Naive thymus-derived CD8-positive, alpha-beta T cell (primary cell): ENCODE measurements at regions not wholly inside any gene's neighbourhood (a gene's known extent, or its start where the extent isn't known, plus 50 kb on each side); places are given as distances from the start of the nearest gene placed in this dataset.

Experiments
- ATAC-seq, 2 donors: fragments of 150-1000 bp; cut with Tn5 transposase in 1 of 2; sonication (Bioruptor Pico), chemical (Tn5 transposase) in 1 of 2; 1 replicate in 1 of 2; 2 replicates in 1 of 2; pipeline ENCODE4 v1.10.0; 2021; ENCODE audit warnings: mild to moderate bottlenecking in 2 of 2, moderate library complexity in 2 of 2
- POLR2A ChIA-PET: fragments of 350-600 bp; sonication (Branson Sonifier 250); formaldehyde crosslinking; loops from one replicate; lab custom pipeline; 2021; ENCODE audit warnings: antibody characterized with exemption; lab: Charles Lee
- DNase-seq, 10 donors: peaks; one replicate each; pipeline versions ENCODE4 v3.0.0 to v3.0.0-alpha.2; 2020 to 2022
- H3K27ac Mint-ChIP-seq, 10 donors: one replicate each; pipeline ENCODE4 v1.8.0; 2020 to 2022; ENCODE audit warnings: mild to moderate bottlenecking in 10 of 10, mixed read lengths in 10 of 10, moderate library complexity in 4 of 10, inconsistent platforms in 1 of 10
- H3K27me3 Mint-ChIP-seq, 5 donors: one replicate each; pipeline ENCODE4 v1.8.0; 2021 to 2022; ENCODE audit warnings: mixed read lengths in 5 of 5
- H3K36me3 Mint-ChIP-seq, 3 donors: one replicate each; pipeline ENCODE4 v1.8.0; 2020 to 2022; ENCODE audit warnings: mixed read lengths in 3 of 3, mild to moderate bottlenecking in 2 of 3, inconsistent platforms in 1 of 3
- H3K4me1 Mint-ChIP-seq, 4 donors: one replicate each; pipeline ENCODE4 v1.8.0; 2021 to 2022; ENCODE audit warnings: mixed read lengths in 4 of 4
- H3K4me3 Mint-ChIP-seq, 10 donors: one replicate each; pipeline ENCODE4 v1.8.0; 2020 to 2022; ENCODE audit warnings: mild to moderate bottlenecking in 10 of 10, mixed read lengths in 10 of 10, moderate library complexity in 6 of 10, inconsistent platforms in 1 of 10
- H3K9me3 Mint-ChIP-seq, 9 donors: one replicate each; pipeline ENCODE4 v1.8.0; 2020 to 2022; ENCODE audit warnings: mixed read lengths in 9 of 9, mild to moderate bottlenecking in 3 of 9, inconsistent platforms in 1 of 9, moderate library complexity in 1 of 9

GRCh38 chr1:221336126-221336525, 405.8 kb downstream of the DUSP10 start:
- no peaks in the 10 kb centered on the region for H3K4me1 Mint-ChIP-seq
- no peak overlapping the region for H3K27ac Mint-ChIP-seq
- DNase-seq = no peak
- ATAC-seq = no peak
- peaks cover 12 to 62% (median 17%) of the 10 kb centered on the region in 5 donors for H3K27me3 Mint-ChIP-seq
- H3K9me3 Mint-ChIP-seq = peaks cover 0 to 28% (median 12%) of the 10 kb centered on the region in 9 donors
- peaks cover 0 to 9% (median 0%) of the 10 kb centered on the region in 3 donors for H3K36me3 Mint-ChIP-seq
- POLR2A ChIA-PET = no interaction called here
- H3K4me3 Mint-ChIP-seq = peak overlapping the region in 1 of 10 donors; percentile 25

GRCh38 chr1:221337106-221337505, 404.8 kb downstream of the DUSP10 start:
- peaks cover 0 to 3% (median 0%) of the 10 kb centered on the region in 3 donors for H3K36me3 Mint-ChIP-seq
- peaks cover 12 to 63% (median 17%) of the 10 kb centered on the region in 5 donors for H3K27me3 Mint-ChIP-seq
- POLR2A ChIA-PET = no interaction called here
- ATAC-seq (no peak), DNase-seq (no peak)
- H3K4me3 Mint-ChIP-seq = no peak overlapping the region
- no peak overlapping the region for H3K27ac Mint-ChIP-seq
- H3K9me3 Mint-ChIP-seq = peaks cover 0 to 18% (median 7%) of the 10 kb centered on the region in 9 donors
- no peaks in the 10 kb centered on the region for H3K4me1 Mint-ChIP-seq

GRCh38 chr1:221343136-221343535, 398.8 kb downstream of the DUSP10 start:
- POLR2A ChIA-PET = no interaction called here
- H3K36me3 Mint-ChIP-seq = no peaks in the 10 kb centered on the region
- ATAC-seq (no peak), DNase-seq (no peak)
- H3K27me3 Mint-ChIP-seq = peaks cover 6 to 40% (median 12%) of the 10 kb centered on the region in 5 donors
- H3K9me3 Mint-ChIP-seq = no peaks in the 10 kb centered on the region
- H3K4me3 Mint-ChIP-seq = no peak overlapping the region
- H3K4me1 Mint-ChIP-seq = no peaks in the 10 kb centered on the region
- no peak overlapping the region for H3K27ac Mint-ChIP-seq

GRCh38 chr1:221343607-221344006, 398.3 kb downstream of the DUSP10 start:
- no peak for DNase-seq
- no peaks in the 10 kb centered on the region for H3K36me3 Mint-ChIP-seq
- no peaks in the 10 kb centered on the region for H3K9me3 Mint-ChIP-seq
- peaks cover 8 to 35% (median 13%) of the 10 kb centered on the region in 5 donors for H3K27me3 Mint-ChIP-seq
- POLR2A ChIA-PET = no interaction called here
- no peaks in the 10 kb centered on the region for H3K4me1 Mint-ChIP-seq
- no peak for ATAC-seq
- H3K4me3 Mint-ChIP-seq = no peak overlapping the region
- H3K27ac Mint-ChIP-seq = no peak overlapping the region

- Mint-ChIP-seq H3K36me3 (no peaks in the 10 kb centered on the region), H3K4me3 (no peak overlapping the region), H3K4me1 (no peaks in the 10 kb centered on the region), H3K27me3 (peaks cover 4 to 24% (median 8%) of the 10 kb centered on the region in 5 donors), H3K9me3 (no peaks in the 10 kb centered on the region), H3K27ac (no peak overlapping the region)
- DNase-seq (no peak), ATAC-seq (no peak)
- POLR2A ChIA-PET = no interaction called here
Measured at GRCh38 chr1:221344693-221345092, 397.2 kb downstream of the DUSP10 start.

GRCh38 chr1:221347706-221348105, 394.2 kb downstream of the DUSP10 start:
- H3K4me1 Mint-ChIP-seq = no peaks in the 10 kb centered on the region
- no peak for DNase-seq
- H3K9me3 Mint-ChIP-seq = no peaks in the 10 kb centered on the region
- peaks cover 4 to 14% (median 5%) of the 10 kb centered on the region in 5 donors for H3K27me3 Mint-ChIP-seq
- no peak for ATAC-seq
- H3K4me3 Mint-ChIP-seq = no peak overlapping the region
- H3K27ac Mint-ChIP-seq = no peak overlapping the region
- POLR2A ChIA-PET = no interaction called here
- H3K36me3 Mint-ChIP-seq = no peaks in the 10 kb centered on the region

- H3K4me1 Mint-ChIP-seq = no peaks in the 10 kb centered on the region
- peaks cover 0 to 3% (median 0%) of the 10 kb centered on the region in 9 donors for H3K9me3 Mint-ChIP-seq
Measured at GRCh38 chr1:221350091-221350490, 391.8 kb downstream of the DUSP10 start.

GRCh38 chr1:221356693-221357092, 385.2 kb downstream of the DUSP10 start:
- POLR2A ChIA-PET = no interaction called here
- Mint-ChIP-seq H3K4me1 (no peaks in the 10 kb centered on the region), H3K36me3 (peaks cover 0 to 2% (median 0%) of the 10 kb centered on the region in 3 donors), H3K4me3 (no peak overlapping the region), H3K9me3 (peaks cover 0 to 3% (median 0%) of the 10 kb centered on the region in 9 donors), H3K27me3 (peaks cover 2 to 10% (median 7%) of the 10 kb centered on the region in 5 donors), H3K27ac (no peak overlapping the region)
- ATAC-seq = no peak
- no peak for DNase-seq

More at GRCh38 chr1:221350091-221350490, 391.8 kb downstream of the DUSP10 start:
- peaks cover 0 to 5% (median 2%) of the 10 kb centered on the region in 5 donors for H3K27me3 Mint-ChIP-seq
- DNase-seq (no peak), ATAC-seq (no peak)
- no peak overlapping the region for H3K27ac Mint-ChIP-seq
- no peak overlapping the region for H3K4me3 Mint-ChIP-seq
- POLR2A ChIA-PET = no interaction called here
- no peaks in the 10 kb centered on the region for H3K36me3 Mint-ChIP-seq

GRCh38 chr1:221363039-221363438, 378.9 kb downstream of the DUSP10 start:
- H3K9me3 Mint-ChIP-seq = no peaks in the 10 kb centered on the region
- ATAC-seq (no peak), DNase-seq (no peak)
- POLR2A ChIA-PET = no interaction called here
- H3K27me3 Mint-ChIP-seq = peaks cover 6 to 19% (median 13%) of the 10 kb centered on the region in 5 donors
- no peak overlapping the region for H3K4me3 Mint-ChIP-seq
- no peak overlapping the region for H3K27ac Mint-ChIP-seq
- no peaks in the 10 kb centered on the region for H3K4me1 Mint-ChIP-seq
- peaks cover 0 to 2% (median 0%) of the 10 kb centered on the region in 3 donors for H3K36me3 Mint-ChIP-seq

- POLR2A ChIA-PET = no interaction called here
- Mint-ChIP-seq H3K4me3 (no peak overlapping the region), H3K27me3 (peaks cover 6 to 39% (median 10%) of the 10 kb centered on the region in 5 donors), H3K27ac (no peak overlapping the region), H3K4me1 (no peaks in the 10 kb centered on the region), H3K36me3 (no peaks in the 10 kb centered on the region), H3K9me3 (no peaks in the 10 kb centered on the region)
- DNase-seq (no peak), ATAC-seq (no peak)
Measured at GRCh38 chr1:221366495-221367110, 375.3 kb downstream of the DUSP10 start.

- H3K27ac Mint-ChIP-seq = no peak overlapping the region
- peaks cover 5 to 33% (median 15%) of the 10 kb centered on the region in 5 donors for H3K27me3 Mint-ChIP-seq
- H3K4me3 Mint-ChIP-seq = no peak overlapping the region
- ATAC-seq (no peak), DNase-seq (no peak)
- H3K36me3 Mint-ChIP-seq = no peaks in the 10 kb centered on the region
- H3K4me1 Mint-ChIP-seq = no peaks in the 10 kb centered on the region
- POLR2A ChIA-PET = no interaction called here
- no peaks in the 10 kb centered on the region for H3K9me3 Mint-ChIP-seq
Measured at GRCh38 chr1:221371705-221372104, 370.2 kb downstream of the DUSP10 start.

GRCh38 chr1:221373795-221374194, 368.1 kb downstream of the DUSP10 start:
- no peaks in the 10 kb centered on the region for H3K9me3 Mint-ChIP-seq
- ATAC-seq (no peak), DNase-seq (no peak)
- H3K36me3 Mint-ChIP-seq = no peaks in the 10 kb centered on the region
- no peaks in the 10 kb centered on the region for H3K4me1 Mint-ChIP-seq
- no peak overlapping the region for H3K27ac Mint-ChIP-seq
- POLR2A ChIA-PET = no interaction called here
- no peak overlapping the region for H3K4me3 Mint-ChIP-seq
- H3K27me3 Mint-ChIP-seq = peaks cover 5 to 34% (median 15%) of the 10 kb centered on the region in 5 donors

- H3K36me3 Mint-ChIP-seq = no peaks in the 10 kb centered on the region
- H3K4me1 Mint-ChIP-seq = no peaks in the 10 kb centered on the region
- no peak for ATAC-seq
- H3K27ac Mint-ChIP-seq = no peak overlapping the region
- H3K9me3 Mint-ChIP-seq = no peaks in the 10 kb centered on the region
- H3K27me3 Mint-ChIP-seq = peaks cover 2 to 27% (median 14%) of the 10 kb centered on the region in 5 donors
- H3K4me3 Mint-ChIP-seq = no peak overlapping the region
- POLR2A ChIA-PET = no interaction called here
- no peak for DNase-seq
Measured at GRCh38 chr1:221376286-221376685, 365.6 kb downstream of the DUSP10 start.
